Kidney capillary endothelial cell (primary cell): ENCODE measurements at regions not wholly inside any gene's neighbourhood (a gene's known extent, or its start where the extent isn't known, plus 50 kb on each side); places are given as distances from the start of the nearest gene placed in this dataset.

Experiments
- DNase-seq: peaks from one replicate; pipeline ENCODE4 v3.0.0-alpha.2; 2018; ENCODE audit warnings: low spot score

DNA sequence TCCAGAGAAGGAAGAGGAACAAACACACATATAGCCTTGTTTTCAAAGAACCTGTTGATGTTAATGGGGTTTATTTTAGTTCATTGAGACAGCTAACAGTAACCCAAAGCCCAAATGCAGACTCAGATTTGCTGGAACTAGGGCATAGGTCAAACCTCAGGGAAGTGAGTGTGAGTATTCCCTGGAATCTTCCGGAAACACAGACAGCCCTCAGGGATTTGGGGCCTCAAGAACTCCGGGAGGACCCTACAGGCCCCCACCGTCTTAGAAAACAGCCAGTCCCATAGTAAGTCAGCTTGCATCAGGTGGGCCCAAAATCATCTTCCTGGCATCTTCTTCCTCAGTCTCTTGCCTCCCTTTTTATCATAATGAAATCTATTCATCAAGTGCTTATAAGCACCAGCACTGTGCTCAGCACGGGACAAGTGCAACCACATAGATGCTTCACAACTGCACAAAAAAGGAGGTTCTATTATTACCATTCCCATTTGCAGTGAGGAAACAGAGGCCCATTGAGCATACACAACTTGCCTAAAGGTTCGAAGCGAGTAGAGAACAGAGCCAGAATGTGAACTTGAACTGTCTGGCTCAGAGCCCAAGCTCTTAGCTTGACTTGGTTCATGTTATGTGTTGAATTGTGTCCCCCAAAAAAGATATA lies 50.2 kb upstream of the BCL11A start:
- DNase-seq = no peak

- DNase-seq = no peak
Observed at GRCh38 chr2:60604486-60605064, 51.1 kb upstream of the BCL11A start.

- no peak for DNase-seq
Observed at GRCh38 chr2:60605866-60606265, 52.4 kb upstream of the BCL11A start.

DNA sequence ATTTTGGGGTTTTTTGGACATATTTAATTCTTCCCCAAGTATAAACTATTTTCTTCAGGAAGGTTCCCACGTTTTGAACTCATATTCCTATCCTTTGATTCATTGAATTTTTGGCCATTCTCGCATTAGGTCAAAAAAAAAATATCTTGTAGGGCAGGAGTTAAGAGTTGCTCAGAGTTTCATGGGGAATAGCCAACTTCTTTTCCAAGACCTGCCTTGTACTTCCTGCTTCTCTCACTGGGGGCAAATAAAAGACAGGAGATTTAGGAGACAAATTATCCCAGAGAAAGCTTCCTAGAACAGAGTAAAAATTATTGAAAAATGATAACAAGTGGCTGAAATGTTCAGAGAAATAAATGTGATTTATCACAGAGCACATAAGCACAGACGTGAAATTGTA lies 55.2 kb upstream of the BCL11A start:
- no peak for DNase-seq

DNA sequence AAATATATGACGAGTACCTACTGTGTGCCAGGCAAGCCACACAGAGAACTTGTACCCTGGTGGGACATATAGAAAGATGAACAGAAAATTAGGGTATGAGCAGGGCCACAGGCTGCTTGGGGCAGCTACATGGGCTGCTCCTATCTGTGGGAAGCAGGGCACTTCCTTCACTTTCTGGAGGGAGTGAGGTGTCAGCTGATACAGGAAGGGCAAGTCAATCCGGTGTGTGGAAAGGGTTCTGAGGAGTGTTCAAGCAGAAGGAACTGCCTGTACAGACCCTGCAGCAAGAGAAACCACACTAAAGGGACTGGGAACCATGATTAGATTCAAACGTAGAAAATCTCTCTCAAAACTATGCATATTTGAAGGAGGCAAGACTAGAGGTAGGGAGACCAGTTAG lies 58.6 kb upstream of the BCL11A start:
- no peak for DNase-seq

- DNase-seq = no peak
Observed at GRCh38 chr2:60614319-60614718, 60.9 kb upstream of the BCL11A start.

DNA sequence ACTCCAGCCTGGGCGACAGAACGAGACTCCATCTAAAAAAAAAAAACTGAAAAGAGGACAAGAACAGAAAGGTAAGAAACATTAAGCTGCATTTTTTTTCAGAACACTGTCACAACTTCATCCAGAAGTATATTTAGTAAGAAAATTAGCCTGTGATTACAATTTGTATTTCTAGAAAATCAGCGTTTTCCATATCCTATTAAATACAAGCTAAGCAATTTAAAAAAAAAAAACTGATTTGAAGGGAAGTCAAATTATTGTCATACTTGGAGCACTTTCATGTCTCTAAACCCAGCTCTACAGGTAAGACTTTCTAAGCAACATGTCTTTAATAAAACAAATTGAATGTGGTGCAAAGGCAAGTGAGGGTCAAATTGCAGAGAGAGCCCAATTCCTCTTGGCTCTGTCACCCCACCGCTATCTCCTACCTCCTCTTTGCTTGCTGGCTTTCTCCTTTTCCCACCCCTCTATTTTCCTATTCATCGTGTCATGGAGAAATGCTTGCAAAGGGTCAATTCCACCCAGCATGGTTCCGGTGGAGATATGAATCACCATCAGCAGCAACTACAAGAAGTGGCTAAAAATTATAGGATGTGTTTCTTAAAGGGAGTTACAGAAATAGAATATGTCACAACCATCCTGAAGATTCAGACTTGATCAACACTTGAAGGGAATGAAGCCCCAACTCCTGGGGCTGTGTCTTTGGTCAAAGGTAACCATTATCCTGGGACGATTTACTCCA lies 68.4 kb upstream of the BCL11A start:
- no peak for DNase-seq

DNA sequence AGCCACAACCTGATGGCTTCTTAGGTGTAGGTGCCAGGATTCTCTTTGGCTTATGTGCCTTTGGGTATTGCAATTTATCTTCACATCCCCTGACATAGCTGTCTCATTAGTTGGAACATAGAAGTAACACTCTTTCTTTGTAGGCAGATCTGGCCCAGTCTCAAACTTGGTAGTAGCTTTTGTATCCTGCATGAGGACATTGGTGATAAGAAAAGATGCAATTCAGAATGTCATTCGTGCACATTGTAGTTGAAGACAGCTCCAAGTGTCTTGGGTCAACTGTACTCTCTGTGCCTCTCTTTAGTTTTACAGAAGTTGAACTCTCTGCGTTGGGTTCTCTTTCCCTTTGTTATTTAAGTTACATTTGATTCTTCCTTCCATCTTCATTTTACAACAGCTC lies 69.6 kb upstream of the BCL11A start:
- no peak for DNase-seq

GRCh38 chr2:60627412-60627811 lies 74.0 kb upstream of the BCL11A start:
- DNase-seq = no peak

DNA sequence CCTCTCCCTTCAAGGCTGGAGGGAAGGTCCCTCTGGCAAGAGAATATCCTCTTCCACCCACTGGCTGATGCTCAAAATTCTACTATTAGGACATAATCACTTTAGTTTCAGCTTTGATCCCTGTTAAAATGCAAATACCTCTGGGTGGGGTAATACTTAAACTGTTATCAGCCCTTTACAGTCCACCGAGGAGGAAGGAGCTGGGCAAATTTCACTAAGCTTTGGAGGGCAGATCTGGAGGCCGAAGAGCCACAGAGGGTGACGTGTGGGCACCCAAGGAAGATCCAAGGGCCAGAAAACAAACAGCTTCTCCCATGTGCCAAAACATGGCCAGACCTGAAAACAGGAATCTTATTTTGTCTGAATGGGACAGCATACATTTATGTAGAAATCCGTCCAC lies 74.6 kb upstream of the BCL11A start:
- no peak for DNase-seq

DNA sequence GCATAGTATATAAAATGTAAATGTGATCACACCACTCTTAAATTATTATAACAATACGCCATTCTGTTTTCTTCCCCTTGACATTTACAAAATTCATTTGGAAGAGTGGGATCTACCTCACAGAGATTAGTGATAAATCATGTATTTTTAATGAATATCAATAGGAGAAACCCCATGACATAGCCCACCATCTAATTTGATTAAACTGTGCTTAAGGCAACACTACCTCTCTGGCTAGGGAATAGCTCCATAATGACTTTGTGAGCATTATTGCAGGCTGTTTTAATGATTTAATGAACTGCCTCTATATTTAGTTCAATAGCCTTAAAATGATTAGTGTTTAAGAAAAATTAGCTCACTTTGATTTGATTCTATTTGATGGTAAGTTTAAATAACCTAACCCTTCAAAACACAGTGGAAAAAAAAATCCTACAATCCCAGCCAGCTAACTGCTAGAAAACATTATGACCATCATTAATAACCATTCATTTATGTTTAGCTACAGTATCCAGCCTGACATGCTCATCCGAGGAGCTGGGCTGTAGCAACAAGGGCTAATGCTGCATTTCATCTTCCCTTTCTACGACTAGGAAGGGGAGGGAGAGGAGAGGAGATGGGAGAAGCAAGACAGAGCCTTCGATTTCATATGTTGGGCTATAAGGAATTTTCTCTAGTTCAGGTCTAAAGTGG lies 75.3 kb upstream of the BCL11A start:
- DNase-seq = no peak

- no peak for DNase-seq
Observed at GRCh38 chr2:60629305-60629662, 75.8 kb upstream of the BCL11A start.

DNA sequence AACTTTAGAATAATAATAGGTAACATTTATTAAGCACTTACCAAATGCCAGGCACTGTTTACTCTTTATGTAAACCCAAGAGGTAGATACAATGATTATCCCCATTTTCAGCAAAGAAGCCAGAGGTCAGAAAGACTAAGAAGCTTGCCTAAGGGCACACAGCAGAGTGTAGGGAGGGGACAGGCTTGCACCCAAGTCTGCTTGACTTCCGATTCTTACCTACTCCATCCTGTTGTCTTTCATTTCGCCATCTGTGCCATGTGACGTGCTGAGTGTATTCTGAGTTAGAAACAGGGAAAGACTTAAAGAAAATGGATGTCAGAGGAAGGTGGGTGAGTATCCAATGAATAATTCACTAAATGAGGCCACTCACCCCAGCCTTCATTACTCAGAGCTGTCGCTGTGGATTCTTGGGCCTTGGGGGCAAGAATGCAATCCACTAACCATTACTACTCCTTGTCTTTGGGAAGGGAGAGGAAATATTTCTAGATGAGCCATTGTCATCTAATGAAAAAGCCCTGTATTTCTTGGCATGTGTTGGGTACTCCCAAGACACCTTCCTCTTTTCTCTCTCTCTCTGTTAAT lies 76.4 kb upstream of the BCL11A start:
- no peak for DNase-seq

- no peak for DNase-seq
Observed at GRCh38 chr2:60633615-60634014, 80.2 kb upstream of the BCL11A start.

DNA sequence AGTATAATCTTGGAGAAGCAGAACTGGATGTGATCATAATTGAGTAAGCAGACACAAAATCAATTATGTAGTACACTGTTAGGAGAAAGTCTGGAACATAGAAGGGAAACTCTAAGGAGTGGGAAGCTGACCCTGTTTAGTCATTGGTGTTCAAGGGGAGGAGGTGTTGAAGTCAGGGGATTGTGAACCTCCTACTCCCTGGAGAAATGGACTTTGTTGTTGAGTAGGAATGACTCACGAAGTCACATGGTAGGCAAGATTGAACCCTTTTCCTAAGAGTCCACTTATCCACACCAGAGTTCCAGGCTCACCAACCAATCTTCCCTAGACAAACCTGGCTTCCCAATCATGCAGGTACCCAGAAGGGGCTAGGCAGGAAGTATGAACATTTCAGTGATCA lies 81.0 kb upstream of the BCL11A start:
- no peak for DNase-seq

DNA sequence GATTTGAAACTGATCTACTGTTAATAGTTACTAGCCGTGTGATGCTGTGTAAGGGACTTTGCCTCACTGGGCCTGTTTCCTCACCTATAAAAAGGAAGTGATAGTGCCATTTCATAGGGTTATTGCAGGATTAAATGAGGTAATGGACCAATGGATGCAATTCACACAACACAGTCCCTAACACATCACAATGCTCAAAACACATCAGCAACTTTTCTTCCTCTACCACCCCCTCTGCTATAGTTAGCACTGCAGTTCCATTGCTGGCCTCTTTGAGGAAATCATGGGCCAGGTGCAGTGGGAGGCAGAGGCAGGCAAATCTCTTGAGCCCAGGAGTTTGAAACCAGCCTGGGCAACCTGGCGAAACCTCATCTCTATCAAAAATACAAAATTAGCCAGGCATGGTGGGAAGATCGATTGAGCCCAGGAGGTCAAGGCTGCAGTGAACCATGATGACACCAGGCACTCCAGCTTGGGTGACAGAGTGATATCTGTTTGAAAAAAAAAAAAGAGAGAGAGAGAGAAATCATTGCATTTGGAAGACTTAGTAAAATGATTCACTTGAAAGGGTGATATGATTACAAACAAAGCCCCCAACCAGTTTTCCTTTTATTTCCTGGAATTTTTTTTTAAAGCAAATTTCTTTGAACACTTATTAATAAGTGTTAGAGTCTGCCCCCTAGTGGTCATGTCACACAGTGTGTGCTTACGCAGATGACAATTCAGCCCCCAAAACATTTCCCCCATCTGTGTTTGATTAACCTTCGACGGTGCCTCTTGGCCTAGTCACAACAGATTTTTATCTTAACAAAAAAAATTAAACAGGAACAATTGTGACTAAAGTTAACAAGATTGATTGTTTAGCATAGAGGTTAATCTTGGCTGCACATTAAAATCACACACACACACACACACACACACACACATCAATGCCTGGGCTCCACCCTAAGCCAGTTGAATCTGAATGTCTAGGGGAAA lies 88.6 kb upstream of the BCL11A start:
- peak; percentile 33 for DNase-seq

GRCh38 chr2:60643747-60644146 lies 90.3 kb upstream of the BCL11A start:
- DNase-seq = no peak

GRCh38 chr2:60644951-60645350 lies 91.5 kb upstream of the BCL11A start:
- no peak for DNase-seq

- no peak for DNase-seq
Observed at GRCh38 chr2:60648191-60648590, 94.7 kb upstream of the BCL11A start.

- no peak for DNase-seq
Observed at GRCh38 chr2:60649721-60650120, 96.3 kb upstream of the BCL11A start.

GRCh38 chr2:60652832-60653340 lies 99.4 kb upstream of the BCL11A start:
- DNase-seq = no peak
